A673 (cell line): ENCODE measurements at regions not wholly inside any gene's neighbourhood (a gene's known extent, or its start where the extent isn't known, plus 50 kb on each side); places are given as distances from the start of the nearest gene placed in this dataset.

Experiments
- BruUV-seq: library from RNA; stranded (reverse); fragments of 400-500 nt; replicated peaks from 2 replicates; lab custom pipeline; 2021; lab: Mats Ljungman, UMichigan
- CTCF ChIA-PET: fragments of 300-600 bp; sonication (Branson Sonifier 250); formaldehyde crosslinking; loops from one replicate; lab custom pipeline; 2022; ENCODE audit warnings: antibody characterized with exemption; lab: Charles Lee
- POLR2A ChIA-PET: fragments of 300-600 bp; sonication (Branson Sonifier 250); formaldehyde crosslinking; loops from one replicate; lab custom pipeline; 2022; ENCODE audit warnings: antibody characterized with exemption; ENCODE audit not compliant: low non-redundant PET; lab: Charles Lee
- DNase-seq: peaks from one replicate; pipeline ENCODE4 v3.0.0-alpha.2; 2015; ENCODE audit warnings: low spot score
- H3K27ac ChIP-seq: fragments of 200-600 bp; sonication (generic); 2 replicates; pipeline ENCODE4 v1.5.1; 2016; ENCODE audit warnings: mixed run types, low read depth, mild to moderate bottlenecking, mixed read lengths, antibody characterized with exemption, low read length; ENCODE audit not compliant: poor library complexity, severe bottlenecking
- H3K27me3 ChIP-seq: fragments of 200-600 bp; sonication (generic); replicated peaks from 2 replicates; pipeline ENCODE4 v1.6.1; 2017; ENCODE audit warnings: mixed run types, low read depth, mild to moderate bottlenecking, mixed read lengths, antibody characterized with exemption, low read length; ENCODE audit not compliant: insufficient read depth, poor library complexity
- H3K36me3 ChIP-seq: fragments of 200-600 bp; sonication (generic); 2 replicates; pipeline ENCODE4 v1.6.1; 2016; ENCODE audit warnings: mixed run types, mild to moderate bottlenecking, mixed read lengths, antibody characterized with exemption, low read length; ENCODE audit not compliant: insufficient read depth, poor library complexity, severe bottlenecking
- H3K4me1 ChIP-seq: fragments of 200-600 bp; sonication (generic); 2 replicates; pipeline ENCODE4 v1.6.1; 2017; ENCODE audit warnings: mixed run types, mild to moderate bottlenecking, mixed read lengths, antibody characterized with exemption, low read length; ENCODE audit not compliant: insufficient read depth, poor library complexity, severe bottlenecking
- H3K4me3 ChIP-seq: fragments of 200-600 bp; sonication (generic); 2 replicates; pipeline ENCODE4 v1.5.1; 2016; ENCODE audit warnings: low read depth, mixed run types, mild to moderate bottlenecking, mixed read lengths, low read length; ENCODE audit not compliant: poor library complexity, severe bottlenecking
- H3K9me3 ChIP-seq: fragments of 200-600 bp; sonication (generic); 2 replicates; pipeline ENCODE4 v1.6.1; 2016; ENCODE audit warnings: mixed run types, low read depth, mild to moderate bottlenecking, mixed read lengths, antibody characterized with exemption, low read length; ENCODE audit not compliant: poor library complexity, severe bottlenecking
- CTCF ChIP-seq: fragments of 300-800, 200-600 bp; sonication (generic); conservative IDR thresholded peaks from 2 replicates; pipeline ENCODE4 v1.5.1; 2017; ENCODE audit warnings: low read depth, mild to moderate bottlenecking, antibody characterized with exemption, low read length, moderate library complexity, mixed read lengths
- EZH2 ChIP-seq: fragments of 200-600 bp; sonication (generic); IDR thresholded peaks from 2 replicates; pipeline ENCODE4 v1.6.1; 2017; ENCODE audit warnings: borderline replicate concordance, low read depth, mild to moderate bottlenecking, mixed read lengths, antibody characterized with exemption, low read length; ENCODE audit not compliant: poor library complexity, severe bottlenecking
- intact Hi-C: fragments of 100-400 bp; cut with micrococcal nuclease; formaldehyde crosslinking; loops from one replicate; pipeline ENCODE4 v1.10.0; 2022; ENCODE audit not compliant: unreplicated experiment

- CTCF ChIA-PET, result no interaction called here
- no TSS peak for BruUV-seq
These were observed 126.2 kb upstream of the RPL38 start for GRCh38 chr17:74077231-74077630.

GRCh38 chr17:74078363-74078941 lies 125.0 kb upstream of the RPL38 start:
- Histone ChIP-seq H3K36me3 (no peaks in the 10 kb centered on the region), H3K9me3 (no peaks in the 10 kb centered on the region), H3K4me1 (no peaks in the 10 kb centered on the region), H3K4me3 (no peak overlapping the region), H3K27me3 (peaks cover 30% of the 10 kb centered on the region), H3K27ac (no peak overlapping the region)
- no TSS peak for BruUV-seq
- TF ChIP-seq CTCF (no peak), EZH2 (no peak)
- CTCF ChIA-PET, result interaction anchor here (0.5 kb wide), 1 partner anchor 69 kb away, joined by 4 read pairs; no protein-coding TSS in a partner anchor
- intact Hi-C loops, result no loop called here
- no peak for DNase-seq
- POLR2A ChIA-PET, result no interaction called here

More at GRCh38 chr17:74077231-74077630, 126.2 kb upstream of the RPL38 start:
- no peaks in the 10 kb centered on the region for H3K36me3 ChIP-seq
- TF ChIP-seq EZH2, result no peak
- TF ChIP-seq CTCF, result no peak
- H3K4me3 ChIP-seq, result no peak overlapping the region
- H3K27me3 ChIP-seq, result peaks cover 23% of the 10 kb centered on the region
- intact Hi-C loops, result no loop called here
- POLR2A ChIA-PET, result no interaction called here
- H3K4me1 ChIP-seq, result no peaks in the 10 kb centered on the region
- DNase-seq, result no peak
- no peak overlapping the region for H3K27ac ChIP-seq
- H3K9me3 ChIP-seq, result no peaks in the 10 kb centered on the region

DNA sequence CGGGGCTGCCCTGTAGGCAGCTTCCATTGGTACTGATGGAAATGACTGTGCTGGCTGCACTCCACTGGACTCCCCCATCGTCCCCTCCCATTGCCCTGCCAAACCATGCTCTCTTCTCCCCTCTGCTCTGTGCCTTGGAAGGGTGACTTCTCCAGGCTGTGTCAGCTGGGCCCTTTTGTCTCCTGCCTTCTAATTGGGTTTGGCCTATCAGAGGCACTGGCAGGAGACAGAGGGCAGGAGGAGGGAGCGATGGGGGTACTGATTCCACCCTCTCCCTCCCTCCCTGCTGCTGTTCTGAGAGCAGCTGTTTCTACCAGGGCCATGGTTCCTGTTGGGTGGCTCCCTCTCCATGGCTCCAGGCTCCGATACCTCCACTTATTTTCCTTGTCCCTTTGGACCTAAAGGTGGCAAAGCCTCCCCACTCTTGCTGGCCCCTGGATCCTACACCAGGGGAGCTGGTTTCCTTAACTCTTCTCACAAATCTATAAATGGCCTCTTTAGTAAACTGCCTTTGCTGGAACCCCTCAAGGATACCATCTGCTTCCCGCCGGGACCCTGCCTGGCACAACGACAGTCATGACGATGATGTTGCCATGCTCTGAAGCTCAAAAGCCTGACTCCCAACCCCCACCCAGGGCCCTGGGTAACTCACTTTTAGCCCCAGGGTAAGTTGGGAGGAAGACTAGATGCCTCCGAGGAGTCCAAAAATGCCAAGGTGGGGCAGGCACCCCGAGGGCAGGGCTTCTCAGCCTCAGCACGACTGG lies 123.8 kb upstream of the RPL38 start:
- ChIA-PET POLR2A (no interaction called here), CTCF (no interaction called here)
- H3K36me3 ChIP-seq, result no peaks in the 10 kb centered on the region
- no peak for TF ChIP-seq CTCF
- TF ChIP-seq EZH2, result no peak
- BruUV-seq, result no TSS peak
- H3K27ac ChIP-seq, result no peak overlapping the region
- H3K27me3 ChIP-seq, result peaks cover 30% of the 10 kb centered on the region
- no peaks in the 10 kb centered on the region for H3K9me3 ChIP-seq
- no peaks in the 10 kb centered on the region for H3K4me1 ChIP-seq
- H3K4me3 ChIP-seq, result no peak overlapping the region
- intact Hi-C loops, result no loop called here
- DNase-seq, result no peak
